Cardiac fibroblast (primary cell): ENCODE measurements at regions not wholly inside any gene's neighbourhood (a gene's known extent, or its start where the extent isn't known, plus 50 kb on each side); places are given as distances from the start of the nearest gene placed in this dataset.
"Not testable (repeated sequence)": the region's sequence is repeated elsewhere in the genome, so short reads cannot be mapped to it uniquely, and the experiment has no call there.

Experiments
- DNase-seq, 2 donors: peaks; one replicate each; pipeline versions ENCODE4 v3.0.0 to v3.0.0-alpha.2; 2010; ENCODE audit warnings: low read depth in 2 of 2
- H3K4me3 ChIP-seq, 2 donors: replicated peaks in 1 of 2; 1 replicate in 1 of 2; 2 replicates in 1 of 2; pipeline ENCODE4 v1.5.1; 2011; ENCODE audit warnings: low read depth in 2 of 2, low read length in 2 of 2, mild to moderate bottlenecking in 2 of 2, moderate library complexity in 1 of 2
- CTCF ChIP-seq: IDR thresholded peaks from one replicate; pipeline ENCODE4 v1.5.1; 2011; ENCODE audit warnings: low read depth, mild to moderate bottlenecking, low read length, inconsistent platforms

- H3K4me3 ChIP-seq = no peak overlapping the region
- no peak for DNase-seq
- no peak for TF ChIP-seq CTCF
Observed at GRCh38 chr3:5358911-5359310, 171.4 kb downstream of the EDEM1 start.

GRCh38 chr3:5360453-5360852, 172.9 kb downstream of the EDEM1 start:
- no peak for TF ChIP-seq CTCF
- H3K4me3 ChIP-seq = no peak overlapping the region
- no peak for DNase-seq

GRCh38 chr3:5366746-5367145, 179.2 kb downstream of the EDEM1 start:
- H3K4me3 ChIP-seq = no peak overlapping the region
- TF ChIP-seq CTCF = no peak
- DNase-seq = no peak

- not testable (repeated sequence) for DNase-seq
Observed at GRCh38 chr3:5371555-5371954, 184.0 kb downstream of the EDEM1 start.

GRCh38 chr3:5376761-5377160, 189.3 kb downstream of the EDEM1 start:
- no peak for DNase-seq
- no peak overlapping the region for H3K4me3 ChIP-seq
- TF ChIP-seq CTCF = no peak

More at GRCh38 chr3:5371555-5371954, 184.0 kb downstream of the EDEM1 start:
- not testable (repeated sequence) for H3K4me3 ChIP-seq

- DNase-seq, H3K4me3 ChIP-seq: not testable (repeated sequence)
Observed at GRCh38 chr3:5379266-5379665, 191.8 kb downstream of the EDEM1 start.

- H3K4me3 ChIP-seq, DNase-seq: not testable (repeated sequence)
Observed at GRCh38 chr3:5383486-5384263, 196.2 kb downstream of the EDEM1 start.

GRCh38 chr3:5384557-5385236, 197.2 kb downstream of the EDEM1 start:
- DNase-seq = no peak
- TF ChIP-seq CTCF = no peak
- H3K4me3 ChIP-seq = no peak overlapping the region
